IPS-15b (cell line): ENCODE measurements at regions not wholly inside any gene's neighbourhood (a gene's known extent, or its start where the extent isn't known, plus 50 kb on each side); places are given as distances from the start of the nearest gene placed in this dataset.

Experiments used
- H3K27me3 ChIP-seq: one replicate; pipeline ENCODE4 v1.6.1; 2013; ENCODE audit warnings: low read length; ENCODE audit not compliant: control insufficient read depth, insufficient read depth
- H3K36me3 ChIP-seq: one replicate; pipeline ENCODE4 v1.6.1; 2013; ENCODE audit warnings: low read length; ENCODE audit not compliant: control insufficient read depth, insufficient read depth
- H3K4me1 ChIP-seq: one replicate; pipeline ENCODE4 v1.6.1; 2013; ENCODE audit warnings: mild to moderate bottlenecking, low read length; ENCODE audit not compliant: control insufficient read depth, insufficient read depth
- H3K4me3 ChIP-seq: one replicate; pipeline ENCODE4 v1.5.1; 2013; ENCODE audit warnings: low read depth, low read length
- H3K9ac ChIP-seq: one replicate; pipeline ENCODE4 v1.6.1; 2013; ENCODE audit warnings: low read depth, mild to moderate bottlenecking, low read length
- H3K9me3 ChIP-seq: one replicate; pipeline ENCODE4 v1.6.1; 2013; ENCODE audit warnings: mild to moderate bottlenecking, low read length; ENCODE audit not compliant: control insufficient read depth, insufficient read depth

GRCh38 chr2:4356109-4356508, 652.7 kb downstream of the DCDC2C start:
- no peaks in the 10 kb centered on the region for H3K36me3 ChIP-seq
- no peak overlapping the region for H3K9ac ChIP-seq
- H3K9me3 ChIP-seq = peaks cover 2% of the 10 kb centered on the region
- no peaks in the 10 kb centered on the region for H3K4me1 ChIP-seq
- H3K4me3 ChIP-seq = no peak overlapping the region
- H3K27me3 ChIP-seq = no peaks in the 10 kb centered on the region

DNA sequence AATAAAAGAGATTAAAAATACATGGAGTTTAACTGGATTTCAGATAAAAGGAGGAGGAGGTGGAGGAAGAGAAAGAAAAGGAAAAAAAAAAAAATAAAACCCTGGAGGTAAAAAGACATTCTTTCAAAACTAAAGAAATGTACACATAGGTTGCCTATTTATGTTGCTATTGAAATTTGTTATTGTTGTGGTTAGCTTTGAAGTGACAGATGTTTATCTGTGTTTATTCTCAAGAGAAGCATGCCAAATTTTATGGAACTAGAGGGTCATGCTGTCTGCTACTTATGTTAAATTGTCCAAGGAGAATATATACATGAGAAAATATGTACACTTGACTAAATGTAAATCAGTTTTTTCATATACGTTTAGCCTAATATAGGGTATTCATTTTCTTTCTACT, 653.2 kb downstream of the DCDC2C start:
- no peaks in the 10 kb centered on the region for H3K36me3 ChIP-seq
- no peaks in the 10 kb centered on the region for H3K27me3 ChIP-seq
- H3K9ac ChIP-seq = no peak overlapping the region
- H3K4me3 ChIP-seq = no peak overlapping the region
- no peaks in the 10 kb centered on the region for H3K4me1 ChIP-seq
- H3K9me3 ChIP-seq = peaks cover 2% of the 10 kb centered on the region

- H3K9me3 ChIP-seq = peaks cover 2% of the 10 kb centered on the region
- H3K4me1 ChIP-seq = no peaks in the 10 kb centered on the region
- H3K36me3 ChIP-seq = no peaks in the 10 kb centered on the region
- no peak overlapping the region for H3K9ac ChIP-seq
- no peak overlapping the region for H3K4me3 ChIP-seq
- no peaks in the 10 kb centered on the region for H3K27me3 ChIP-seq
These were observed 653.7 kb downstream of the DCDC2C start for GRCh38 chr2:4357121-4357520.

GRCh38 chr2:4358837-4359236, 655.5 kb downstream of the DCDC2C start:
- no peak overlapping the region for H3K9ac ChIP-seq
- no peak overlapping the region for H3K4me3 ChIP-seq
- H3K27me3 ChIP-seq = no peaks in the 10 kb centered on the region
- H3K4me1 ChIP-seq = no peaks in the 10 kb centered on the region
- H3K36me3 ChIP-seq = no peaks in the 10 kb centered on the region
- H3K9me3 ChIP-seq = peaks cover 2% of the 10 kb centered on the region

DNA sequence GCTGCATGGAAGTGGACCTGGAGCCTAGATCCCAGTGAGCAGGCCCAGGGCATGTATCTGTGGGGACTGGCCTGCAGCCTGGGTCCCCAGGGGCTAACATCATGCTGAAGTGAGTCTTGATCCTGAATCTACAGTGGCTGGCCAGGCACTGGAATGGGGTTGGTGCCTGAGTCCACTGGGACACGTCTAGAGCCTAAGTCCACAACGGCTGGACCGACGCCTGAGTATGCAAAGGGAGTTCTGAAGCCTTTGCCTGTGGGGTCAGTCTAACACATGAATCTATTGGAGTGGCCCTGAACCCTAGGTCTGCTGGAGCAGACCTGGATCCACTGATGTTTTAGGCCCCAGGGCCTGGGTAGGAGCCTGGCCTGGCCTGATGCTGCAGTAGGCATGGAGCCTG, 665.5 kb downstream of the DCDC2C start:
- Histone ChIP-seq H3K9ac (no peak overlapping the region), H3K36me3 (no peaks in the 10 kb centered on the region), H3K9me3 (no peaks in the 10 kb centered on the region), H3K27me3 (no peaks in the 10 kb centered on the region), H3K4me3 (no peak overlapping the region), H3K4me1 (no peaks in the 10 kb centered on the region)

DNA sequence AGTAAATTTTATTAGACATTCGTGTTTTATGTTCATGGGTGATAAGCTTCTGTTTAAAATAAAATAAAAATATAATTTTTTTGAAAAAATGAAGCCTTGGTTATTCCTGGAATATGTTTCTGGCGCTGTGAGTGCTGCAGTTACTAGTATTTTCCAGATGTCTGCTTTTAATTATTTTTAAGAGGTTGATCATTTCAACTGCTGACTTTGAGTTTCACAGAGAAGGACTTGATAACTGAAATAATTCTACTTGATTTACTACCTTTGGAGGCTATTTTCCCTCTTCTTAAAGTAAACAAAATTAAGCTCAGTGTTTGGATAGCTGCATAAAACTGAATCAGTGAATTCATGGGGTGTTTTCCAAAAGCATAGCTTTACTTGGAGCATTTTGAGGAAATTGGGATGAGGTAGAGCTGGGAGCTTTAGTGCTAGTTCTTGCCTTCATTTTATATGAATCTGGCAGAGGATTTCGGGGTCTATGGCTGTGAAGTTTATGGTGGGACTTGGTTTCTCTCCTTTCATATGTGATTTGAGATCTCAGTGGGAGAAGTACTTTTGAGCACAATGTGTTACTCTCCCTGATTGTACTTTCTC, 666.5 kb downstream of the DCDC2C start:
- H3K4me3 ChIP-seq = no peak overlapping the region
- H3K4me1 ChIP-seq = no peaks in the 10 kb centered on the region

DNA sequence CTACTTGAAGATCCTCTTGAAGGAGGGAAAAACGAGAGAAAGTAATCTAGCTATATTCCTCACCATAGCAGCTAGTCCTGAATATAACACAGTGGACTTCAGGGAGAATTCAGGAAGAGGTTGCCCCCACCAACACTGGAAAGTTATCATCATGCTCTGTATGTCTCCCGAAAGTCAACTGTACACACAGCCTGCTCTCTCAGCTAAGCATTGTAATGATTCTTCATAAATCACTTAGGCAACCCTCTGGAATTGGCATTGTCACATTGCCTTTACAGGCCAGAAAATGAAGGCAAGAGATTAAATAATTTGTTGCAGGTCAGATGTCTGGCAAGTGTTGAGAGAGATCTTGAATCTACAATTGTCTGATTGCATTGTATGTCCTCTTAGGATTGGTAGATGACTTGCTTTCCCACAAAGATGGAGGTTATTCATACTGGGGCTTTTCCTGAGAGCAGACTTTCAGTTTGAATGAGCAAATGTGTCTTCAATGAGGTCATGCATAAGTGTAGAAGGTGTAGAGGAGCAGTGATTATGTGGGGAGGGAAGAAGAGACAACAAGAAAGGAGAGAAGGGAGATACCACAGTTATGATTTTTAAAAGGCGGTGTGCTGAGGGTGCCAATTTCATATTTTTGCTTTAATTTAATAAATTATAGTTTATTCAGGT, 667.2 kb downstream of the DCDC2C start:
- Histone ChIP-seq H3K9me3 (no peaks in the 10 kb centered on the region), H3K4me1 (no peaks in the 10 kb centered on the region), H3K36me3 (no peaks in the 10 kb centered on the region), H3K27me3 (no peaks in the 10 kb centered on the region), H3K9ac (no peak overlapping the region), H3K4me3 (no peak overlapping the region)

More for the DNA sequence above, 666.5 kb downstream of the DCDC2C start:
- no peaks in the 10 kb centered on the region for H3K27me3 ChIP-seq
- no peaks in the 10 kb centered on the region for H3K9me3 ChIP-seq
- no peaks in the 10 kb centered on the region for H3K36me3 ChIP-seq
- no peak overlapping the region for H3K9ac ChIP-seq

DNA sequence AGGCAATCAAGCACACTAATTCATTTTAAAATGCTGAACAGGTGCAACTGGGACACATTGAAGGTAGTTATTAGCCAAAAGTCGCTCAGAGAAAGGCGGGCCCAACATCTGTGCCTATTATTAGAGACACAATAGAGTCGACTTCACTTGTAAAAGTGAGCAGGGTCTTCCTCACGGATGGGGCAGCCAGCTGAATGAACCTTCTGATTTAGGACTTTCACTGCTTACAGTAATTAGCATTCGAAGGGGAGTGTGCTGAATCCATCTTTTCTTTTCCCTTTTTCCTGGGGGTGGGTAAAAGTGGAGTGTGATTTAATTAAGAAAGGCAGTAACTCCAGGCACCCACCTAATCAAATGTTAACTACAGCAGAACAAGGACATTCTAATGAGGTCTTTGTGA, 677.7 kb downstream of the DCDC2C start:
- Histone ChIP-seq H3K4me1 (peaks cover 17% of the 10 kb centered on the region), H3K9ac (no peak overlapping the region), H3K4me3 (no peak overlapping the region), H3K9me3 (no peaks in the 10 kb centered on the region), H3K27me3 (no peaks in the 10 kb centered on the region), H3K36me3 (no peaks in the 10 kb centered on the region)

GRCh38 chr2:4381773-4382172, 678.4 kb downstream of the DCDC2C start:
- Histone ChIP-seq H3K4me1 (peaks cover 17% of the 10 kb centered on the region), H3K9me3 (no peaks in the 10 kb centered on the region), H3K4me3 (no peak overlapping the region), H3K9ac (no peak overlapping the region), H3K36me3 (no peaks in the 10 kb centered on the region), H3K27me3 (no peaks in the 10 kb centered on the region)

DNA sequence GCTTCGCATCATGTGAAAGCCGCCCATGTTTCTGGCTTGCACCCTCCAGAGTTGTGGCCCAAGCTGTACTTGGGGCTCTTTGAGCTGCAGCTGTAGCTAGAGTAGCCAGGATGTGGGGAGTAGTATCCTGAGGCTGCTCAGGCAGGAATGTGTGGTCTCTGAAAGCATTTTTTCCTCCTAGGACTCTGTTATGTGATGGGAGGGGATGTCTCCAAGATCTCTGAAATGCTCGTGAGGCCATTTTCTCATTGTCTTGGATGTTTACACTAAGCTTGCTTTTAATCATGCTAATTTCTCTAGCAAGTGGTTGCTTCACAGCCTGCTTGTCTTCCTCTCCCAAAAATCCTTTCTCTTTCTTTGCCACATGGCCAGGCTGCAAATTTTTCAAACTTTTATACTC, 687.6 kb downstream of the DCDC2C start:
- no peaks in the 10 kb centered on the region for H3K4me1 ChIP-seq
- H3K9me3 ChIP-seq = no peaks in the 10 kb centered on the region
- H3K9ac ChIP-seq = no peak overlapping the region

GRCh38 chr2:4404363-4404762, 701.0 kb downstream of the DCDC2C start:
- H3K4me3 ChIP-seq = no peak overlapping the region
- no peaks in the 10 kb centered on the region for H3K9me3 ChIP-seq
- no peak overlapping the region for H3K9ac ChIP-seq
- no peaks in the 10 kb centered on the region for H3K36me3 ChIP-seq
- H3K27me3 ChIP-seq = no peaks in the 10 kb centered on the region
- peaks cover 2% of the 10 kb centered on the region for H3K4me1 ChIP-seq

More for the DNA sequence above, 687.6 kb downstream of the DCDC2C start:
- no peaks in the 10 kb centered on the region for H3K27me3 ChIP-seq
- no peaks in the 10 kb centered on the region for H3K36me3 ChIP-seq
- no peak overlapping the region for H3K4me3 ChIP-seq

DNA sequence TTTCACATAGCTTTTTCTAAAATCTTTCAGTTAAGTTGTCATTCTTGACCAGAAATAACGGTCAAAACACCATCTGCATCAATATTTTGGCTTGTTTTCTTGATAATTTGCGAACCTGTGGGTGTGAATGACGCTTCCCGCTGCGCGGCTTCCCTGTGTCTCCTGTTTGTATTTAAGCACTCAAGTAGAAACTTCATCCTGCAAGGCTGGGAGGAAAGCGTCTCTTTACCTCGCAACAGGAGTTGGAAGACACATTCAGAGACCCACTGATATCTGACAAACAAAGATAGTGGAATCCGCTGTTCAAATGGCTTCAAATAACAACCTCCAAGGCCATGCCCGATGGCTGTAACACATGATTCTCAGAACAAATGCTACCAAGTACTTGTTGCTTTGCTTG, 704.9 kb downstream of the DCDC2C start:
- Histone ChIP-seq H3K27me3 (no peaks in the 10 kb centered on the region), H3K9me3 (no peaks in the 10 kb centered on the region), H3K9ac (no peak overlapping the region), H3K4me3 (no peak overlapping the region), H3K4me1 (peaks cover 2% of the 10 kb centered on the region), H3K36me3 (no peaks in the 10 kb centered on the region)
